Endothelial cell (in vitro differentiated cells): ENCODE measurements at regions not wholly inside any gene's neighbourhood (a gene's known extent, or its start where the extent isn't known, plus 50 kb on each side); places are given as distances from the start of the nearest gene placed in this dataset.

Source experiments
- DNase-seq: peaks from one replicate; pipeline ENCODE4 v3.0.0; 2021; ENCODE audit warnings: low spot score
- H3K27ac Mint-ChIP-seq: one replicate; pipeline ENCODE4 v1.8.0; 2021; ENCODE audit warnings: mixed read lengths, inconsistent platforms; ENCODE audit not compliant: unreplicated experiment
- H3K27me3 Mint-ChIP-seq: one replicate; pipeline ENCODE4 v1.8.0; 2021; ENCODE audit warnings: mild to moderate bottlenecking, moderate library complexity, mixed read lengths, inconsistent platforms; ENCODE audit not compliant: unreplicated experiment
- H3K36me3 Mint-ChIP-seq: one replicate; pipeline ENCODE4 v1.8.0; 2021; ENCODE audit warnings: mild to moderate bottlenecking, low read depth, mixed read lengths, inconsistent platforms; ENCODE audit not compliant: unreplicated experiment
- H3K4me1 Mint-ChIP-seq: one replicate; pipeline ENCODE4 v1.8.0; 2021; ENCODE audit warnings: mild to moderate bottlenecking, mixed read lengths, inconsistent platforms; ENCODE audit not compliant: unreplicated experiment
- H3K4me3 Mint-ChIP-seq: one replicate; pipeline ENCODE4 v1.8.0; 2021; ENCODE audit warnings: mild to moderate bottlenecking, mixed read lengths, inconsistent platforms; ENCODE audit not compliant: unreplicated experiment
- H3K9me3 Mint-ChIP-seq: one replicate; pipeline ENCODE4 v1.8.0; 2021; ENCODE audit warnings: mixed read lengths, inconsistent platforms; ENCODE audit not compliant: unreplicated experiment
- TF ChIP-seq, protein P1 (sequence below): fragments of 200-600 bp; sonication (generic); IDR thresholded peaks from one replicate; pipeline ENCODE4 v1.5.0; 2021; ENCODE audit warnings: antibody characterized with exemption; ENCODE audit not compliant: unreplicated experiment

DNA sequence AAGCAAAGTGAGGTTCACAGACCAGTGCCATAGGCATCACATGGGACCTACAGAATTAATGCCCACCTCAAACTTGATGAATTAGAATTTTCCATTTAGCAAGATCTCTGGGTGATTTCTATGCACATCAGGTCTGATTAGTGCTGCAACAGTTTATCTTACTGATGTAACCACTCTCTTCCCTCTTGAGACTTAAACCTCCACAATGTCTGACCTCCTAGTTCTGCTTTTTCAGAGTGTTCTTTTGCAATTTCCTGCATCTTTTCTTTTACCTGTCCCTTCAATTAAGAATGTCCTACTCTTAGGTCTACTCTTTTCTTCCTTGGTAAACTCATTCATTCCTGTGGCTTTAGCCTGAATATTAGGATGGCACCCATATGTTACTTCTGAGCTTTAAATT is 615.3 kb downstream of the TFAP2A start:
- H3K4me1 Mint-ChIP-seq: peaks cover 7% of the 10 kb centered on the region
- no peak for DNase-seq
- no peaks in the 10 kb centered on the region for H3K9me3 Mint-ChIP-seq
- H3K27ac Mint-ChIP-seq: no peak overlapping the region
- no peak overlapping the region for H3K4me3 Mint-ChIP-seq
- H3K27me3 Mint-ChIP-seq: no peaks in the 10 kb centered on the region
- H3K36me3 Mint-ChIP-seq: no peaks in the 10 kb centered on the region
- TF ChIP-seq, protein P1, sequence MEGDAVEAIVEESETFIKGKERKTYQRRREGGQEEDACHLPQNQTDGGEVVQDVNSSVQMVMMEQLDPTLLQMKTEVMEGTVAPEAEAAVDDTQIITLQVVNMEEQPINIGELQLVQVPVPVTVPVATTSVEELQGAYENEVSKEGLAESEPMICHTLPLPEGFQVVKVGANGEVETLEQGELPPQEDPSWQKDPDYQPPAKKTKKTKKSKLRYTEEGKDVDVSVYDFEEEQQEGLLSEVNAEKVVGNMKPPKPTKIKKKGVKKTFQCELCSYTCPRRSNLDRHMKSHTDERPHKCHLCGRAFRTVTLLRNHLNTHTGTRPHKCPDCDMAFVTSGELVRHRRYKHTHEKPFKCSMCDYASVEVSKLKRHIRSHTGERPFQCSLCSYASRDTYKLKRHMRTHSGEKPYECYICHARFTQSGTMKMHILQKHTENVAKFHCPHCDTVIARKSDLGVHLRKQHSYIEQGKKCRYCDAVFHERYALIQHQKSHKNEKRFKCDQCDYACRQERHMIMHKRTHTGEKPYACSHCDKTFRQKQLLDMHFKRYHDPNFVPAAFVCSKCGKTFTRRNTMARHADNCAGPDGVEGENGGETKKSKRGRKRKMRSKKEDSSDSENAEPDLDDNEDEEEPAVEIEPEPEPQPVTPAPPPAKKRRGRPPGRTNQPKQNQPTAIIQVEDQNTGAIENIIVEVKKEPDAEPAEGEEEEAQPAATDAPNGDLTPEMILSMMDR: no peak

DNA sequence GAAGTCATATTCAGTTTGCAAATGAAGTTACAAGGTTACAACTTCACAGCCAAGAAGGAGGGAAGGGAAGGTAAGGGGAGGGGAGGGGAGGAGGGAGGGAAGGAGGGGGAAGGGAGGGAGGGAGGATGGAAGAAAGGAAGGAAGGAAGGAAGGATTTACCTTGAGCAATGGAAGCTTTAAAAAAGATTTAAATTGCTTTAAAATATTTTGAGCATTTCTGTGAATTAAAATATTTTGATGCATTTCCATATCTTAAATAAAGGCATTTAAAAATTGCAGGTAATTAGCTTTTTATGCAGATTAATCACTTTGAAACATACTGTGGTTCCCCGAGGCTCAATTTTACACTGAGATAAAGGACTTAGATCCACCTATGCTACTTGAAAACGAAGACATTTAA is 618.0 kb downstream of the TFAP2A start:
- no peaks in the 10 kb centered on the region for H3K9me3 Mint-ChIP-seq
- no peak for DNase-seq
- H3K36me3 Mint-ChIP-seq: no peaks in the 10 kb centered on the region
- H3K27me3 Mint-ChIP-seq: no peaks in the 10 kb centered on the region
- H3K27ac Mint-ChIP-seq: no peak overlapping the region
- TF ChIP-seq, protein P1: no peak
- no peak overlapping the region for H3K4me3 Mint-ChIP-seq
- H3K4me1 Mint-ChIP-seq: peaks cover 7% of the 10 kb centered on the region

DNA sequence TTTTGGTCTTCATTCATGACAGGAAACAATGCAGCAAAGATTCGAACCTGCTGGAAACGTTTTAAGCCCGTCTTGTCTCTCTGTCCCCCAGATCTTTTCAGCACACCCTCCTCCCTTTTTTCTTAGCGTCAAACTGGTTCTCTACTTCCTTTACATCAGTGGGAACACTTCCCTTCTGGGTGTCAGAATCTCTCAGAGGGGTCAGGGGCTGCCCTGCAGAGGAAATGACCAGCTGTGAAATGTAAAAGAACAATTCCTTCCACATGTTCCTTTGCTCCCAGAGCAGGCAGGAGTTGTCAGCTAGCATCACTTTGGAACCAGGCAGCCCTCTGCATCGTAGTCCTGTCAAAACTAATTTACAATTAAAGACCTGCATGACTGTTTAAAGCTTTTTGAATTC is 619.0 kb downstream of the TFAP2A start:
- Mint-ChIP-seq H3K9me3 (no peaks in the 10 kb centered on the region), H3K27me3 (no peaks in the 10 kb centered on the region), H3K27ac (peak overlapping the region; percentile 61), H3K4me3 (no peak overlapping the region), H3K4me1 (peaks cover 7% of the 10 kb centered on the region), H3K36me3 (no peaks in the 10 kb centered on the region)
- TF ChIP-seq, protein P1: no peak
- DNase-seq: peak; percentile 15

DNA sequence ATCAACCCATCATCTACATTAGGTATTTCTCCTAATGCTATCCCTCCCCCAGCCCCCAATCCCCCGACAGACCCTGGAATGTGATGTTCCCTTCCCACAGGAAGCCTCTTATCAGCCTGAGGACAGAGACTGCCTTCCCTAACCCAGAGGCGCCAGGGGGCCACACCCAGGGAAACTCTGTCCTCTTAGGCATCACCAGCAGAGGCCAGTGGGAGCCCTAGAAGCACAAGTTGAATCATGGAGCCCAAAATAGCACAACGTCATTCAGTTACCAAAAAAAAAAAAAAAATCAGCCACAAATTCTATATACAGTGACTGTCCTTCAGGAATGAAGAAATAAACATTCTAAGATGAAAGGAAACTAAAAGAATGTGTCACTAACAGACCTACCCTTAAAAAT is 625.7 kb downstream of the TFAP2A start:
- Mint-ChIP-seq H3K36me3 (no peaks in the 10 kb centered on the region), H3K27me3 (no peaks in the 10 kb centered on the region), H3K4me1 (no peaks in the 10 kb centered on the region), H3K4me3 (no peak overlapping the region), H3K9me3 (no peaks in the 10 kb centered on the region), H3K27ac (no peak overlapping the region)
- no peak for DNase-seq
- TF ChIP-seq, protein P1: no peak

DNA sequence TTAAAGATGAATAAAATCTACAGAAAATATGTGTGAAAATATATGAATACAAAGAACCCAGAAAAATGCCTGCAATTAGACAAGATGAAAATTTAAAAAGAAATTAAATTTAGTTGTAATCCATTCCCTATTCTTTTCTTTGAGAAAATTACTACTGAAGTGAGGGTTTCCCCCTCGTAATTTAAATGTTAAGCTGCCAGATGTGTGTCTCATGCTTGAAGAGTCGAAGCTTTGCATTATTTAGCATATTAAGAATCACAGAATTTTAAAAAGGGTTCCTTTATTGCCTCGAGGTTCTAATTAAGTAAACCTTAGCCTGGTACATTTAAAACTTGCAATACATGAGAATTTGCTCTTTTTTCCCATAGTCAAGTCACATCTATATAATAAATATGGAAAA is 630.1 kb downstream of the TFAP2A start:
- H3K27me3 Mint-ChIP-seq: no peaks in the 10 kb centered on the region
- no peaks in the 10 kb centered on the region for H3K4me1 Mint-ChIP-seq
- H3K27ac Mint-ChIP-seq: no peak overlapping the region
- H3K9me3 Mint-ChIP-seq: no peaks in the 10 kb centered on the region
- TF ChIP-seq, protein P1: no peak
- no peak overlapping the region for H3K4me3 Mint-ChIP-seq
- no peak for DNase-seq
- no peaks in the 10 kb centered on the region for H3K36me3 Mint-ChIP-seq
